ENCODE measurements at regions not wholly inside any gene's neighbourhood (a gene's known extent, or its start where the extent isn't known, plus 50 kb on each side); places are given as distances from the start of the nearest gene placed in this dataset.

GRCh38 chr4:125688841-125689240 is 374.1 kb downstream of the FAT4 start:
- H3K4me1 ChIP-seq = no peaks in the 10 kb centered on the region
- 75 to 88% methylated on average over 3 of the region's 3 CpGs for WGBS, 2 donors
- DNase-seq = no peak

GRCh38 chr4:125689805-125690204 is 375.1 kb downstream of the FAT4 start:
- no peak overlapping the region for H3K4me3 ChIP-seq
- no peaks in the 10 kb centered on the region for H3K27me3 ChIP-seq
- H3K9me3 ChIP-seq = no peaks in the 10 kb centered on the region
- H3K4me1 ChIP-seq = no peaks in the 10 kb centered on the region
- TF ChIP-seq POLR2A (IDR thresholded peaks at IDR 0.05) = no peak
- TF ChIP-seq CTCF (IDR thresholded peaks at IDR 0.05) = no peak
- no peak for TF ChIP-seq POLR2AphosphoS5 (IDR thresholded peaks at IDR 0.05)
- no peak for TF ChIP-seq EP300 (IDR thresholded peaks at IDR 0.05)
- H3K36me3 ChIP-seq = no peaks in the 10 kb centered on the region
- no peak for DNase-seq
- H3K27ac ChIP-seq = no peak overlapping the region
- intact Hi-C loops (cut with DNase I) = no loop called here

More at GRCh38 chr4:125688841-125689240, 374.1 kb downstream of the FAT4 start:
- Histone ChIP-seq H3K27me3 (no peaks in the 10 kb centered on the region), H3K9me3 (no peaks in the 10 kb centered on the region), H3K36me3 (no peaks in the 10 kb centered on the region), H3K4me3 (no peak overlapping the region), H3K27ac (no peak overlapping the region)
- TF ChIP-seq POLR2AphosphoS5 (IDR thresholded peaks at IDR 0.05) (no peak), POLR2A (IDR thresholded peaks at IDR 0.05) (no peak), CTCF (IDR thresholded peaks at IDR 0.05) (no peak), EP300 (IDR thresholded peaks at IDR 0.05) (no peak)
- intact Hi-C loops (cut with DNase I) = no loop called here

- H3K4me1 ChIP-seq = no peaks in the 10 kb centered on the region
- H3K36me3 ChIP-seq = no peaks in the 10 kb centered on the region
- no peaks in the 10 kb centered on the region for H3K9me3 ChIP-seq
- H3K27ac ChIP-seq = no peak overlapping the region
- no peak overlapping the region for H3K4me3 ChIP-seq
- intact Hi-C loops (cut with DNase I) = no loop called here
- TF ChIP-seq POLR2AphosphoS5 (IDR thresholded peaks at IDR 0.05) (no peak), CTCF (IDR thresholded peaks at IDR 0.05) (no peak)
- DNase-seq = no peak
- H3K27me3 ChIP-seq = no peaks in the 10 kb centered on the region
These were observed 378.5 kb downstream of the FAT4 start for GRCh38 chr4:125693228-125693627.

- H3K27ac ChIP-seq = no peak overlapping the region
- no peaks in the 10 kb centered on the region for H3K9me3 ChIP-seq
- no peaks in the 10 kb centered on the region for H3K36me3 ChIP-seq
- H3K4me3 ChIP-seq = no peak overlapping the region
- H3K27me3 ChIP-seq = no peaks in the 10 kb centered on the region
- intact Hi-C loops (cut with DNase I) = no loop called here
- no peak for TF ChIP-seq CTCF (IDR thresholded peaks at IDR 0.05)
- TF ChIP-seq POLR2AphosphoS5 (IDR thresholded peaks at IDR 0.05) = no peak
- TF ChIP-seq EP300 (IDR thresholded peaks at IDR 0.05) = no peak
- TF ChIP-seq POLR2A (IDR thresholded peaks at IDR 0.05) = no peak
- H3K4me1 ChIP-seq = no peaks in the 10 kb centered on the region
- no peak for DNase-seq
These were observed 387.7 kb downstream of the FAT4 start for GRCh38 chr4:125702406-125702805.

- H3K4me1 ChIP-seq = no peaks in the 10 kb centered on the region
- no peak overlapping the region for H3K27ac ChIP-seq
- intact Hi-C loops (cut with DNase I) = no loop called here
- no peaks in the 10 kb centered on the region for H3K9me3 ChIP-seq
- no peaks in the 10 kb centered on the region for H3K36me3 ChIP-seq
- no peak for DNase-seq
- TF ChIP-seq CTCF (IDR thresholded peaks at IDR 0.05) = no peak
- TF ChIP-seq EP300 (IDR thresholded peaks at IDR 0.05) = no peak
- no peak for TF ChIP-seq POLR2A (IDR thresholded peaks at IDR 0.05)
- no peak for TF ChIP-seq POLR2AphosphoS5 (IDR thresholded peaks at IDR 0.05)
- H3K27me3 ChIP-seq = no peaks in the 10 kb centered on the region
- WGBS, 2 donors = 15 to 41% methylated on average over 1 of the region's 1 CpG
- no peak overlapping the region for H3K4me3 ChIP-seq
These were observed 388.7 kb downstream of the FAT4 start for GRCh38 chr4:125703443-125703842.
